ENCODE measurements at regions not wholly inside any gene's neighbourhood (a gene's known extent, or its start where the extent isn't known, plus 50 kb on each side); places are given as distances from the start of the nearest gene placed in this dataset.

DNA sequence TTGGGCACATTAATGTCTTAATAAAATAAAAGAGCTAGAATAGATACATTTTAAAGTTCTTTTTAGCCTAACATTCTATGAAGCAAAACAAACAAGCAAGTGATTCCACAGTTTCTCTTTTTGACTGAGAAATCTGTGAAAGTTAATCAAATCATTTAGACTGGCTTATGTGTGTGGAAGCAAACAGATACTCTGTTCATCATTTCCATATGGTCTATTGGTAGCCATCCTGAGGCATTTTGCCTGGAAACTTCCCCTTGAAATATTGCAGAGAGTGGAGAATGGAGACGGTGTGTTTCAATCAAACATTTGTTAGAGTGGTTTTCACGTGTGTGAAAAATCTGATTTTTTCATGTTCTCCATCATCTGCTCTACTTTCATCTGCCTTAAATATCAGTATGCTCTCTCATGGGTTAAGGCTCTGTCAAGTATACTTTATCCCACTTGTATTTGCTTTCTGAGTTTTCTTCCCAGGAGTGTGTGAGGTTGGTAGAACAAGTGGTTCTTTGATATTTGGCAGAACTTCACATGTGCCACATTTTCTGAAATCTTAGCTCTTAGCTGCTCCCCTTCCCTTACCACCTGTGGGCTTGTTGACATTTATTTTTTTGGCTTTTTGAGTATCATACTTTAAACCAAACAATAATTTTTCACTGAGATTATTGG is 139.1 kb upstream of the PTGFR start:
- TF ChIP-seq, protein P1, sequence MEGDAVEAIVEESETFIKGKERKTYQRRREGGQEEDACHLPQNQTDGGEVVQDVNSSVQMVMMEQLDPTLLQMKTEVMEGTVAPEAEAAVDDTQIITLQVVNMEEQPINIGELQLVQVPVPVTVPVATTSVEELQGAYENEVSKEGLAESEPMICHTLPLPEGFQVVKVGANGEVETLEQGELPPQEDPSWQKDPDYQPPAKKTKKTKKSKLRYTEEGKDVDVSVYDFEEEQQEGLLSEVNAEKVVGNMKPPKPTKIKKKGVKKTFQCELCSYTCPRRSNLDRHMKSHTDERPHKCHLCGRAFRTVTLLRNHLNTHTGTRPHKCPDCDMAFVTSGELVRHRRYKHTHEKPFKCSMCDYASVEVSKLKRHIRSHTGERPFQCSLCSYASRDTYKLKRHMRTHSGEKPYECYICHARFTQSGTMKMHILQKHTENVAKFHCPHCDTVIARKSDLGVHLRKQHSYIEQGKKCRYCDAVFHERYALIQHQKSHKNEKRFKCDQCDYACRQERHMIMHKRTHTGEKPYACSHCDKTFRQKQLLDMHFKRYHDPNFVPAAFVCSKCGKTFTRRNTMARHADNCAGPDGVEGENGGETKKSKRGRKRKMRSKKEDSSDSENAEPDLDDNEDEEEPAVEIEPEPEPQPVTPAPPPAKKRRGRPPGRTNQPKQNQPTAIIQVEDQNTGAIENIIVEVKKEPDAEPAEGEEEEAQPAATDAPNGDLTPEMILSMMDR (IDR thresholded peaks at IDR 0.05): no peak
- TF ChIP-seq POLR2A (IDR thresholded peaks at IDR 0.05): no peak
